ENCODE measurements at regions not wholly inside any gene's neighbourhood (a gene's known extent, or its start where the extent isn't known, plus 50 kb on each side); places are given as distances from the start of the nearest gene placed in this dataset.

DNA sequence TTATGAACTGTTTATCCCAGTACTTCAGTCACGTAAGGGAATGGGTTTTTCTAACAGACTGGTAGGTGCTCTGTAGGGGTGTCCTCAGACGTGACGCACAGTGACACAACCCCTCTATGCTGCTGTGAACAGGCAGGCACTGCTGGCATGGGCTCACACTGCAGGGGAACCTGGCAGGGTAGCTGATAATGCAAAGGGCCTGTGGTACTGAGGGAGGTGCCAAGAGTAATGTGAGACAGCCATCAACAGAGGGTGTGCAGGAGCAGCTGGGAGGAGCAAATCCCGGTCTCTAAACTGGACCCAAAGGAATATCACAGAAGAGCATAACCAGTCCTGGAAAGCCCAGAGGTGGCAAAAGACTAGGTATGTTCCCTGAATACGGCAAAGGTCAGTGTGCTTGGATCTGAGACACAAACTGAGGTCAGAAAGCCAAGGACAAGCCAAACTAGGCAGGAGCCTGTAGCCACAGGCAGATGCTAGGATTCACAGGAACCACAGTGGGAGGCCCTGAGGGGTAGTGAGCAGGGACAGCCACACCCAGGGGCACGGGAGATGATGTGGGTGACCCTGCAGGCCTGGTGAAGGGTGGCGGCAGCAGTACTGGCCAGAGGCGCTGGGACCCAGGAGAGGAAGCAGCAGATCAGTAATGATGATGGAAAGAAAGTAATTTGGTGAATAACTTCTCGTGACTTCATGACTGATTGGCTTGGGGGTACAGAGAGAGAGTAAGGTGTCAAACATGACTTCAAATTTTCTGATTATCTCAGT is 248.1 kb upstream of the CHRNA7 start:
- no peak for DNase-seq

DNA sequence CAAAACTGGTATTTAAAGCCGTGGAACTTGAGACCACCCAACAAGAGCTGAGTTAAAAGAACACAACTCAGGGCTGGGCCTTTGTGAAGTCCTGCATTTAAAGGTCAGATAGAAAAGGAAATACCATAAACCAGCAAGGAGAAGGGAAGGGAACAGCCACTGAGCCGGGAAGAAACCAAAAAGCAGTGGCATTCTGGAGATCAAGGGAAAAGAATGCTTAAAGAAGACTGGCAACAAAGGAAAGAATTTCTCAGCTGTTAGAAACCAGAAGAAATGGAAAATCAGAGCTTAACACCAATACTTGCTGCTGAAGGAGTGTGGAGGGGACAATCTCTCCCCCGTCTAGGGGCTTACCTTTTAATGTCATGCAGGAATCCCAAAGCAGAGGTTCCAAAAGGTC is 247.4 kb upstream of the CHRNA7 start:
- no peak for DNase-seq

DNA sequence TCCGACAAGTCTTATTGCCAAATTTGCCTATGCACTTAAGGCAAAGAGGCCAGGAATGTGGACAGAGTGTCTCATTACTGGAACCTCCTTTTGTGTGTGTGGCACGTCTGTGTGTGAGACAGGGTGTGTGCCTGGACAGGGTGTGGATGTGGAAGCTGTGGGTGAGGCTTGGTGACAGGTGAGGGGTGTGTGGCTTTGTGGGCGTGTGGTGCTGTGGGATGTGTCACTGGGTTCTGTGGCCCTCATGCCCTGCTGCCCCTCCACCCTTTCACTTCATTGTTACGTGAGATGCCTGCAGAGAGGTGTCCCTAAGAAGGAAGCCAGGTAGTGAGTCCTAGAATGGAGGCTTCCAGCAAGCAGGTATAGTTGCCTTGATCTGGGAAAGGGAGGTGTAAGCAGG is 244.0 kb upstream of the CHRNA7 start:
- DNase-seq, result no peak

DNA sequence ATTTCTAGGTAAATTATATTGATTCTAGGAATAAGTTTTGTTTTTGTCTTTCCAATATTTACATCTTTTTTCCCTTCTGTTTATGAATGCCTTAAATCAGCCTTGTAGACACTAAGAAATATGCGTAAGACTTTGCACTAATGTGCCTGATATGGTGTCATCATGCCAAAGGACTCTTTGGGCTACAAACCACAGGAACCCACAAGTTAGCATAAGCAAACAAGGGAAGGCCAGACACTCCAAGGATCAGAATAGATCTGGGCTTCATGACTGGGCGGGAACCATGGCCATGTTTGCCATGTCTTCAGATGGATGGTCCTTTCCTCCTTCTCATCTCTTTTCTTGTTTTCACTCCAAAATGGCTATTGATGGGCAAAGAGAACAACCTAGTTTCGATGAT is 242.2 kb upstream of the CHRNA7 start:
- no peak for DNase-seq

DNA sequence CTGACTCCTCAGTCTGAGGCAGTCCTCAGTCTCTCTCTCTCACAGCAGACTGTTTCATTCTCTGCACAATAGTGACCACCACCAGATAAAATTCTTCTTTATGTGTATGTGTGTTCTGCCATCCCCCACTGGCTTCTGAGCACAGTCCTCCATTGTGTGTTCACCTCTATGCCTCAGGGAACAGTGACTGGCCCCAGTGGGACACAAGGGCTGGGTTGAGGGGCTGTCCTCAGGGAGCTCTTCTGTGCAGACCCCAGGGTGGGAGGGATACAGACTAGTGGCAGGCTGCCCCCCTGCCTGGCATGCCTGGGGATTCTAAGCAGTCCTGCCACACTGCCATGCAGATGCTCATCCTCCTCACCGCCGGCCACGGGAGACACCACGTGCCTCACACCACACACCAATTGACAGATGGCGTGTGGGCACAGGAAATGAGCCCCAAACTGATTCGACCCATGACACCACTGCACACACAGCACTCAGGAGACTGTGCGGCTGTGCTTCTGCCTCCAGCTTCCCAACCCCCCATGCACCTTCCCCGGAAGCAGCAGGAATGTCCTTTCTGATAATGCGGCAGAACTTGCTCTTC is 237.6 kb upstream of the CHRNA7 start:
- no peak for DNase-seq

DNA sequence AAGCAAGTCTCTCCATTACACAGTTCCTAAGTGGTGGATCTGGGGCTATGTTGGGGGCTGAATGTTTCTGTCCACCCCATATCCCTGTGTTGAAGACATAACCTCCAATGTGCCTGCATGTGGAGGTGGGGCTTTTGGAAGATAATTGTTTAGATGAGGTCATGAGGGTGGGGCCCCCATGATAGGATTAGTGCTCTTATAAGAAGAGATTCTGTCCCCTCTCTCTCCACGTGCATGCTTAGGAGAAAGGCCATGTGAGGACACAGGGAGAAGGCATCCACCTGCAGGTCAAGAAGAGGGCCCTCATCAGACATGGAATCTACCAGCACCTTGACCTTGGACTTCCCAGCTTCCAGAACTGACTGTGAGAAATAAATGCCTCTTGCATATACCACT is 231.0 kb upstream of the CHRNA7 start:
- DNase-seq, result no peak

DNA sequence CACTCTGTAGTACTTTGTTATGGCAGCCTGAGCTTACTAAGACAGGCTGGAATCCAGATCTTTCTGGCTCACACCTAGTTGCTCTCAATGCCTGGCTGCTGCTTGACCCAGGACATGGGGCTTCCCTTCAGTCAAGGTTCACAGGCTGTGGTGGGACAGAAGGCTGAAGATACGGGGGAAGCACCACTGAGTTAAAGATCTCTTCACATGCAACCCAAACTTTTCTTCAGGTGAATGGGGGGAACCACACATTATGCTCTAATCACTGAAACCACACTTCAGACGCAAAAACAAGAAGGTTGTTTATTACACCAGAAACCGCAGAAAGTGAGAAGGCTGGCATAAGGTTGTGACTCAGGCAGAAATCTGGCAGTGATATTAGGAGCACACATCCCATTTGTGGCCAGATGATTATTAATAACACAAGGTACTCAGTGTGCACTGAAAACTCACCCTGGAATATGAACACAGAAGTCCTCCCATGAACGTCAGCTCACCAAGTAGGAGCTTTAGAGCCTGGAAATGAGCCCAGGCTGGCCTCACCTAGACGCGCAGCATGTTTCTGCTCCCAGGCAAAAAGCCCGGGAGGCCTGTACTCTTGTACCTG is 230.5 kb upstream of the CHRNA7 start:
- DNase-seq, result no peak

DNA sequence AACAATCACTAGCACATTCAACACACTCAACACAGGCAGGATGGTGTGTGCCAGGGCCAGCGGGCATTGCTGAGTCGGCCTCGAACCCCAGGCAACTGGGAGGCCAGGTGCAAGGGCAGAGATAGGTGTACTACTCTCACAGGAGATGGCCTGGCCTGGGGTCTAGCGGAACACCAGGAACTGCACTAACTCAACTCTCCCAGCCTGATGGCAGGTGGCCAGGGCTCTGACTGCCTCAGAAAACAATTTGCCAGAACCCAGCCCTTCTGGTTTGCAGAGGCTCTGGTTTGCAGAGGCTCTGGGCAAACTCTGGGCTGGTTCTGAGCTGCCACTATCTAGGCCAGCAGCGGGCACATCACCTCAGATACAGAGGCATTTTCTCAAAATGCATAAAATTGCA is 229.2 kb upstream of the CHRNA7 start:
- DNase-seq, result no peak

DNA sequence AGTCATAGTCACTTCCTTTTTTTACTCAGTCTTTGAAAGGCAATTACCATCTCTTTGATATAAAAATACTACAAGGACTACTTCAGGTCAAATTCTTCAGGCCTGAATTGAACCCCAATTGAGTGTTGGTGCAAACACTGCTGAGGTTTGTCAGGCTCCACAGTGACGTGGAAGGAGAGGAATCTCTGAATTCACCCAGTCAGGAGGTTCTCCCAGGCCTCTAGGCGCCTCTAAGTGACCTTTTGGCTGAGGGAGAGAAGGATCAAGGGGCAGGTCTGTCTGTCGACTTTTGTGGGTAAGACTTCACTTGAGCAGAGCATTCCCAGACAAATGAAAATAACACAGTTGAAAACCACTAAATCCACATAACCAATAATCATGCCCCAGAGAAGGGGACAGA is 227.6 kb upstream of the CHRNA7 start:
- no peak for DNase-seq

DNA sequence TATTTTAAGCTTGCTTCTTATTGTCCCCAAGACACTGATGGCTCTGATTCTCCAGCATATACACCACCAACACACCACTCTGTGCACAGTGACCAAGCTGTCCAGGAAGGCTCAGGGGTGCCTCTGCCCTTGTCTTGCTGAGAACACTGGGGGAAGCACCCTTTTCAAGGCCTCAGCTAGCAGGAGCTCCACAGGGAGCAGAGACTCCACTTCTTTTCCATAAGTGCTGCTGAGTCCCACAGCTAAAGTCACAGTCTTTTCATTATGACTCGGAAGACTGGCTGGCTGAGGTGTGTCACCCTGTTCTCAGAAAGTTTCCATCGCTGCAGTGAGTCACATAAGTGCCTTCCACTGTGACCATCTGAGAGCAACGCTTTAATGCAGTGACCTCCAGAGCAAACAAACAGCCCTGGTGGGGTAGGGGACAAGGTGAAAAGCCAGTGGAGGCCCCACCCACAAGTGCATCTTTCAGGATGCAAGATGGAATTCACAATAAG is 226.9 kb upstream of the CHRNA7 start:
- DNase-seq, result no peak

DNA sequence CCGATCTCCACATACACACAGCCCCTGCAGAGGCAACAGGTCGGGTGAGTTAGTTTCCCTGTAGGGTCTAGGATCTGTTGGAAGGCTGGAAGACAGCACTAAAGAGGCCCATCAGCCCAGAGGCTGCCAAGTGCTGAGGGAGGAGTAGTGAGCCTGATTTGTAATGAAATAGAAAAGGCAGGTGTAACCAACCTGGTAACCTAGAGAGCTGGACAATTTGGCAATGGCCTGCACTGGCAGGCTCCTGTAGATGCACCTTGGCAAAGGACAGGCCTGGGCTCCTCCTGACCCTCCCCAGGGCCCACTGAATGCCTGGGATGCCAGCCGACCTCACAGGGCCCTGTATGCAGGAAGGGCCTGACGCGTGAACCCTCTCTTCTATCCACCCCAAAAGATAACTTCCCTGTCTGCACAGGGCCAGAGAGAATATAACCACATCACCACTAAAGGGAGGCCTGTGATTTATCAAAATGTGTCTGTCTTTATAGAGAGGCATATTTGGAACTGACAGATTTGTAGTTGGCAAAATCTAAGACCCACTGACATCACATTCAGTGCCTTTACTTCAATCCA is 225.1 kb upstream of the CHRNA7 start:
- DNase-seq, result no peak

DNA sequence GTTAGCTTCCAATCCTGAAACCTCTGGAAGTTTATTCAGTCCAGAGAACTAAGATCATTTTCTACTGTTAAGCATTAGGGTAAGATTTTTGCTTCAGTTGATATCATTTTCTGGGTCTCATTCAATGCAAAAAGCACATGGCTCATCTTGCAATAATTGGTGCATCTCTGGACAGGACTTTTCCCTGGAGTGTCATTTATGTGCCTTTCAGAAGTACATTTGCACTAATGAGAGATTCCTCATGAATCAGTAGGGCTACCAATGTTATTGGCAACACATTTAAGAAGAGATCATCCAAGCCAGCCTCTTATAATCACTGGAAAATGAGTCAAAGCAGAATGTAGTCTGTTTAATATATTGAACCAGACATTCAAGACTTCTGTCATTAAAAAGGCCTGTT is 224.2 kb upstream of the CHRNA7 start:
- DNase-seq, result no peak

DNA sequence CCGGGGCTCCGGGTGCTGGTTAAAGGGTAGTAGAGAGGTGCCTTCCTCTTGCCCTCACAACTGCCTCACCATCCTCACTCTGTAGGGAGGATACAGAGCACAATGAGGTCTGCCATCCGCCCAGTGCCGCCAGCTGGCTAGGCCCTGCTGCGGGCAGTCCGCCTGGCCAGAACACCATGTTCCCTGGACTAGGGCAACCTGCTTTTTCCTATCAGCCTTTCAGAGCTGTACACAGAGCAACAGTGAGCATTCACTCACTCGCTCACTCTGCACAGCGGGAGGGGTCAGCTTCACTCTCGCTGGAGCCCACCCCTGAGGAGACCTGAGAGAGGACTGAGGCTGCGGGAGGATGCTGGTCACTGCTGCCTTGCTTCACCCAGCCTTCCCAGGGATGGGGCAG is 218.7 kb upstream of the CHRNA7 start:
- DNase-seq, result no peak

DNA sequence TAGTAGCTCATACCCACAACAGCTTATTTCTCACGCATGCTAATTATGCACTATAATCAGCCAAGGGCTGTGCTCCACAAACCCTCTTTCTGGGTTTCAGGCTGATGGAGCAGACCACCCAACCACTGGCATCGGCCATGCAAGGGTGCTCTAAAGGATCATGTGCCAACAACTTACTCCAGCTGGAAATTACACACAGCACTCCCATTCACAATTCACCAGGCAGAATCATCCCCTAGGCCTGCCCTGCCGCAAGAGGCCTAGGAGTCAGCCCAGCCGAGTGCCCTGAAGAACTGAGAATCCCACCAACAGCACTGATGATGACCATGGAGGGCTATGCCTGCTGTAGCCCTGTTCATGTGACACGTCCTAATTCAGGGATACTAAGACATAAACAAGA is 216.2 kb upstream of the CHRNA7 start:
- no peak for DNase-seq

DNA sequence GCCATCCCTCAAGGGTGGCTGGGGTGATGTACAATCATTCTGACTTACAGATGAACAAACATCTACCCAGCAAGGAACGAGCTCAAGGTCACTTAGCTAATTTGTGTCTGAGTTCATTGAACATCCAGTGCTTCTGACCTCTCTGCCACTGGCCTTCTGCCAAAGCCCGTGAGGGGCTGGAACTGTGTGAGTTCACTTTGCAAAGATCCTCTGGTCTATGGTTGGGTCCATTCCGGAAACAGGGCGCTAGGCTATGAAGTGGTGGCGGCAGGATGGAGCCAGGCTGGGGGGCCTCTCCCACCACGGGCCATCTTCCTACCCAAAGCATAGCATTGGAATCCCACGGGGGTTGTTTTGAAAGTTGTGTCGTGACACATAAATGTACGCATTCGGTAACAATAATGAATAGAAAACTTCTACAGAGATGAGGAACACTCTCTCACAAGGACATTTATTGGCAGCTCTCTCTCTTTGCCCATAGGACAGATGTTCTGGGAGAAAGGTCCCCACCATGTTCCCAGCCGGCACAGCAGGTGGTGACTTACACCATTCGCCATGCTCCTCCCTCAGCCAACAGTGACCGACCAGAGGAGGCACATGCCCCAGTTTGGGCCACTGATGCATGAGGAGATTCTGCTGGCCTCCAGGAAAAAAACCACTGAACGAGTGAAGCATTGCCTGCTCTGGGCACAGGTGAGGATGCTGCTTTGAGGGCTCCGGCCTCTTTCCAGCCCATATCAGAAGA is 214.7 kb upstream of the CHRNA7 start:
- DNase-seq, result no peak

DNA sequence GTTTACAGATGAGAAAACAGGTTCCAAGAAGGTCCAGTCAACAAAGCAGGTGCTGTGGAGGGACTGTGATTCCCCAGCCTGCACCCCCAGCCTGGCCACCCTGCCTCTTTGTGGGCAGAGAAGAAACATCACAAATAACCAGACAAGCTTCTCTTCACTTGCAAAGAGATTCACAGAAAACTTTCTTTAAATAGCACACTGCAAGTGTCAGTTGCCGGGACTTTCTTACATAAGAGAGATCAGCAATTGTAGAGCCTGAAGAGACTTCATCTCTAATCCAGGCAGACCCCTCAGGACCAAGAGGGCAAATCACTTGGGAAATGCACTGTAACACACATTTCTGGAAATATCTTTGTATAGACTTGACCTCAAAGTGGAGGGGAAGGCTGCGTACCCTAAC is 207.9 kb upstream of the CHRNA7 start:
- no peak for DNase-seq

DNA sequence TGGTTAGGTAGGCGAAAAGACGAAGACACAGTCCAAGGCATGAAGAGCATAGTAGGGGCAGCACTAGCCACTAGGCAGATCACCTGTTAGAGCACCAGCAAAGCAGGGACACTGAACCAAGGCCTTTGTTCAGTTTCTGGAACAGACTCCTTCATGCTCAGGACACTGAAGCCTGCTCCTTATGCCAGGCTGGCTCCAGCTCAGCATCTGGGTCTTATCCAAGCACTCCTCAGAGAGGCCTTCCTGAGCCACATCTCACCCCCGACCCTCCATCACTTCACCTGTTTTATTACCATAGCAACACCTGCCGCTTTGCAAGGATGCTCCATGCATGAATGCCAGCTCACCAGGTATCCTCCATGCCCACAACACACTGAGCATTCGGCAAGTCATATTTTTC is 206.3 kb upstream of the CHRNA7 start:
- no peak for DNase-seq

DNA sequence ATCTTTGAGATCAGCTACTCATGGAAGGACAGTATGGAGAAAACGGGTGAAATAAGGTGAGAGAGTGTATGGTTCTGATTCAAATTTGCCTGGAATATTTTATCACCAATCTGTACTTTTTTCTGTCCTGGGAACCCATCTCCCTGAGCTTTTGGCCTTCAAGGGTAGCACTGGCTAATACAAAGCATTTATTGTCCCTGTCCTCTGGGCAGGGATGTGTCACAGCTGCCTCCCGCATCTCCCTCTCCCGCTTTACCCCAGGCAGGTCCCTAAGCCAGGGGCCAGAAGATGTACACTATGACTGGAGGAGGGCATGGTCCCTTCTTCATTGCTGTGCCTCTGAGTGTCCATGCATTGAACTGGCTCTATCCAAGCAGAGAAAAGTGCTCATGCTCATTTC is 201.7 kb upstream of the CHRNA7 start:
- no peak for DNase-seq

DNA sequence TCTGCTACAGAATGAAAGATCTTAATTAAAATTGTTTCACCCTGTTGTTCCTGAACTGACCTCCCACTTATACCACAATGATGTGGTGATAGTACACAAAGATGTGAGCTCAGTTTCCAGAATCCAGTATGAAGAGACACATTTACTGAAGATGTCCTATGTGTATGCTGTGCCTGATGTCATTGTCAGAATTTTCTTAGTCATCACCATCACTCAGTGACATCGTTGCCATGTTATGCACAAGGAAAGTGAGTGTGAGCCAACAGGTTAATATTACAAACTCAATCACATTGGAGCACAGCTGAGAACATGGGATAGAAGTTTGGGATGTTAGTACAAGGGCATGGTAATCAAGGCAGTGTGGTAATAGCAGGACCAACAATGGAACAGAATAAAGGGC is 199.7 kb upstream of the CHRNA7 start:
- DNase-seq, result no peak

DNA sequence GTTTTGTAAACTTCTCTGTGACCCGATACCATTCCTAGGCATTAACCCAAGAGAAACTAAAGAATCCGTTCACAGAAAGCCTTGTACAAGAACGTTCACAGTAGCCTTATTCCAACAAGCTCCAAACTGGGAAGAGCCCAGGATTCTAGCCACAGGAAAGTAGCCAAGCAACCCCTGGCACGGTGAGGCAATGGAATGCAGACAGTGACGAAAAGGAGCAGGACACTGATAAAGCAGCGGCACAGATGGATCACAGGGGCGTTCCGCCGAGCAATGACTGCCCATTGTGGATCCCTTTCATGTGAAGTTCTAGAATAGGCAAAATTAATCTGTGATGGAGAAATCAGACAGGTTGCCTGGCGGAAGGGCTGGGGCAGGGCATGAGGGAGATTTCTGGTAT is 198.7 kb upstream of the CHRNA7 start:
- DNase-seq, result no peak

DNA sequence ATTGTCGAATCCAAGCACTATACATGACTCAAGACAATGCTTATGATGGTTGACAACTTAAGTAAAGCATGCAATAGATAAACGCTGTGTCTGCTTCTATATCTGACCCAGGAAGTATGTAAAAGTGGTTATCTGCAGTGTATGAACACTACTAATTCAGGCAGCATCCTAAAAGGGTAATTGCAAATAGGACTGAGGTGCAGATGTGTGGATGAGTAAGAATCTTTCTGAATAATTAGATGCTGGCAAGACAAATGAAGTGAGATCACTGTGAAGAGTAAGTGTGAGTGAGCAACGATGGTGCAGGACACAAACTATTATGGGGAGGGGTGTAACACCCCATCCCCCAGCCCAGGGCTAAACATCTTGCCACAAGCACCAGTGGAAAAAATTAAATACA is 195.7 kb upstream of the CHRNA7 start:
- no peak for DNase-seq

DNA sequence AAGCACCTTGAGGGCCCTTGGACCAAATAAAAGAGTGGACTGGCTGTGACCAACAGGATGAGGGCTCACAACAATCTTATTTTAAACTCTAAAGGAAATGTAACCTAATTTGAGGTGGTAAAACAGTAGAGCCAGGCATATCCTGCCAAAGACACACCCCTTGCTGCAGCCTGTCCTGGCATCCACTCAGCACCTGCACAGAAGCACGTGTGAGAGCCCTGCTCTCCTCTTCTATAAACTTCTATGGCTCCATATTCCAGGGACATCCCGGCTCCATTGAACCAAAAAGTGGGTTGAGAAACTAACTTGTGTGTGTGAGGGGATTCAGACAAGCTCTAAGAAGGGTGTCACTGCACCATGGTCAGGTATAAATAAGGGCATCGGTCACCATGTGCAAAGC is 190.9 kb upstream of the CHRNA7 start:
- DNase-seq, result no peak

DNA sequence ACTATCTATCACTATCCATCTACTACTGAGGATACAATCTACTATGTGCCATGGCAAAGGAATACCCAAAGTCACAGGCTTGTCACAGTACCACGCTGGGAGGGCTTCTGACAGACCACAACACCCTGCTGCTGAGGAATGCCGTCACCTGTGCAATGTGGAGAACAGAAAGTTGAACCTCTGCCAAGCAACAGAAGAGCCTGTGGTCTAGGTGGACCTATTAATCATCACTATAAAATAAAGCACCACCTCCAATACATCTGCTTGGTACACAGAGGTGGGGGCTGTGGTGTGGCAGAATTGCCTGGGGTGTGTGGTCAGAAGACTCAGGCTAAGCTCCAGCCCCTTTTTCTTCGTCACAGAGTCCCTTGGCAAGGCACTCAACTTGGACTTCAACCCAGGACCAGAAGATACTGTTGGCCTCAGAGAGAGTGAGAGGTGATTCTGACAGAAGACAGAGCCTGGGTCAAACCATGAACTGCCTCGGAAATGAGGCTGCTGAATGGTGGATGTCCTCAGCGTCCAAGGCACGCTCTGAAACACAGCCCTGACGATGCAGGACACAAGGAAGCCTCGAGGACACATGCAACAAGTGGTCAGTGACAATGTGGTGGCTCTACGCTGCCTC is 189.4 kb upstream of the CHRNA7 start:
- DNase-seq, result no peak

Measured in DMS53 (cell line).